H9 (cell line): ENCODE measurements at regions not wholly inside any gene's neighbourhood (a gene's known extent, or its start where the extent isn't known, plus 50 kb on each side); places are given as distances from the start of the nearest gene placed in this dataset.

ENCODE experiments used
- DNase-seq: peaks from one replicate; pipeline ENCODE4 v3.0.0-alpha.2; 2017
- H2AFZ ChIP-seq: one replicate; pipeline ENCODE4 v1.6.1; 2013; ENCODE audit warnings: mild to moderate bottlenecking, low read length, control low read depth, moderate library complexity
- H2AK5ac ChIP-seq: 2 replicates; pipeline ENCODE4 v1.6.1; 2013; ENCODE audit warnings: low read length, control low read depth, mixed read lengths; ENCODE audit not compliant: insufficient read length
- H2BK120ac ChIP-seq: one replicate; pipeline ENCODE4 v1.6.1; 2013; ENCODE audit warnings: low read depth, mild to moderate bottlenecking, low read length, control low read depth, inconsistent platforms; ENCODE audit not compliant: poor library complexity, severe bottlenecking
- H2BK12ac ChIP-seq: 2 replicates; pipeline ENCODE4 v1.6.1; 2013; ENCODE audit warnings: low read length, control low read depth, mixed read lengths, low read depth; ENCODE audit not compliant: insufficient read length
- H2BK15ac ChIP-seq: 2 replicates; pipeline ENCODE4 v1.6.1; 2013; ENCODE audit warnings: low read depth, low read length, control low read depth
- H2BK20ac ChIP-seq: one replicate; pipeline ENCODE4 v1.6.1; 2013; ENCODE audit warnings: low read depth, mild to moderate bottlenecking, low read length, control low read depth, inconsistent platforms; ENCODE audit not compliant: poor library complexity, severe bottlenecking
- H2BK5ac ChIP-seq: 2 replicates; pipeline ENCODE4 v1.6.1; 2013; ENCODE audit warnings: low read length, control low read depth, mixed read lengths; ENCODE audit not compliant: insufficient read length
- H3K14ac ChIP-seq: 2 replicates; pipeline ENCODE4 v1.6.1; 2013; ENCODE audit warnings: low read length, control low read depth; ENCODE audit not compliant: insufficient read depth
- H3K18ac ChIP-seq: 2 replicates; pipeline ENCODE4 v1.6.1; 2013; ENCODE audit warnings: low read depth, mild to moderate bottlenecking, mixed read lengths, low read length, control low read depth; ENCODE audit not compliant: insufficient read length
- H3K23ac ChIP-seq: 2 replicates; pipeline ENCODE4 v1.6.1; 2013; ENCODE audit warnings: low read length, control low read depth, mixed read lengths, low read depth; ENCODE audit not compliant: insufficient read length
- H3K23me2 ChIP-seq: 2 replicates; pipeline ENCODE4 v1.6.1; 2013; ENCODE audit warnings: low read depth, mild to moderate bottlenecking, mixed read lengths, low read length, control low read depth; ENCODE audit not compliant: insufficient read length, poor library complexity, severe bottlenecking
- H3K27ac ChIP-seq: 2 replicates; pipeline ENCODE4 v1.5.1; 2013; ENCODE audit warnings: low read length, control low read depth, mixed read lengths, low read depth; ENCODE audit not compliant: insufficient read length
- H3K27me3 ChIP-seq: 2 replicates; pipeline ENCODE4 v1.6.1; 2013; ENCODE audit warnings: low read length, control low read depth, inconsistent platforms; ENCODE audit not compliant: insufficient read depth
- H3K4ac ChIP-seq: 2 replicates; pipeline ENCODE4 v1.6.1; 2013; ENCODE audit warnings: low read depth, mild to moderate bottlenecking, control low read depth, inconsistent platforms, low read length, moderate library complexity
- H3K4me1 ChIP-seq: 2 replicates; pipeline ENCODE4 v1.6.1; 2013; ENCODE audit warnings: low read length, control low read depth, inconsistent platforms; ENCODE audit not compliant: insufficient read depth
- H3K4me2 ChIP-seq: 2 replicates; pipeline ENCODE4 v1.6.1; 2013; ENCODE audit warnings: low read length, control low read depth, mixed read lengths; ENCODE audit not compliant: insufficient read length, insufficient read depth
- H3K56ac ChIP-seq: 2 replicates; pipeline ENCODE4 v1.6.1; 2013; ENCODE audit warnings: low read depth, mild to moderate bottlenecking, mixed read lengths, low read length, control low read depth; ENCODE audit not compliant: insufficient read length
- H3K79me1 ChIP-seq: 2 replicates; pipeline ENCODE4 v1.6.1; 2013; ENCODE audit warnings: low read depth, mild to moderate bottlenecking, moderate library complexity, low read length, control low read depth, inconsistent platforms; ENCODE audit not compliant: insufficient read depth, poor library complexity, severe bottlenecking
- H3K79me2 ChIP-seq: 2 replicates; pipeline ENCODE4 v1.6.1; 2013; ENCODE audit warnings: low read length, control low read depth, inconsistent platforms; ENCODE audit not compliant: insufficient read depth
- H3K9ac ChIP-seq: 2 replicates; pipeline ENCODE4 v1.6.1; 2013; ENCODE audit warnings: low read length, control low read depth, mixed read lengths; ENCODE audit not compliant: insufficient read length; ENCODE audit errors: extremely low read depth
- H3K9me3 ChIP-seq: one replicate; pipeline ENCODE4 v1.6.1; 2013; ENCODE audit warnings: low read depth, low read length, inconsistent platforms; ENCODE audit not compliant: control insufficient read depth
- H3T11ph ChIP-seq: one replicate; pipeline ENCODE4 v1.6.1; 2013; ENCODE audit warnings: mild to moderate bottlenecking, low read length, control low read depth, inconsistent platforms
- H4K20me1 ChIP-seq: one replicate; pipeline ENCODE4 v1.6.1; 2013; ENCODE audit not compliant: control insufficient read depth, insufficient read length, insufficient read depth
- H4K5ac ChIP-seq: 2 replicates; pipeline ENCODE4 v1.6.1; 2013; ENCODE audit warnings: low read depth, mild to moderate bottlenecking, mixed read lengths, low read length, control low read depth; ENCODE audit not compliant: insufficient read length
- H4K8ac ChIP-seq: replicated peaks from 2 replicates; pipeline ENCODE4 v1.6.1; 2013; ENCODE audit warnings: low read length, control low read depth, mixed read lengths, low read depth; ENCODE audit not compliant: insufficient read length
- H4K91ac ChIP-seq: 2 replicates; pipeline ENCODE4 v1.6.1; 2013; ENCODE audit warnings: low read depth, mild to moderate bottlenecking, moderate library complexity, mixed read lengths, low read length, control low read depth; ENCODE audit not compliant: insufficient read length
- H3K27ac Mint-ChIP-seq, 3 experiments: 2 replicates in 2 of 3; 3 replicates in 1 of 3; pipeline ENCODE4 v1.8.0; 2020 to 2021; ENCODE audit warnings: mixed read lengths in 3 of 3, mild to moderate bottlenecking in 1 of 3, moderate library complexity in 1 of 3
- H3K27me3 Mint-ChIP-seq: 2 replicates; pipeline ENCODE4 v1.8.0; 2021; ENCODE audit warnings: low read depth, mild to moderate bottlenecking, moderate library complexity, mixed read lengths
- H3K36me3 Mint-ChIP-seq, 3 experiments: 2 replicates in 2 of 3; 3 replicates in 1 of 3; pipeline ENCODE4 v1.8.0; 2020 to 2021; ENCODE audit warnings: low read depth in 3 of 3, mixed read lengths in 3 of 3; ENCODE audit not compliant: insufficient read depth in 1 of 3
- H3K4me1 Mint-ChIP-seq, 2 experiments: 2 replicates each; pipeline ENCODE4 v1.8.0; 2020; ENCODE audit warnings: mixed read lengths in 2 of 2
- H3K4me3 Mint-ChIP-seq, 2 experiments: 2 replicates in 1 of 2; 3 replicates in 1 of 2; pipeline ENCODE4 v1.8.0; 2020 to 2021; ENCODE audit warnings: mild to moderate bottlenecking in 2 of 2, mixed read lengths in 2 of 2, moderate library complexity in 1 of 2
- H3K9me3 Mint-ChIP-seq, 2 experiments: 2 replicates in 1 of 2; 3 replicates in 1 of 2; pipeline ENCODE4 v1.8.0; 2020; ENCODE audit warnings: mild to moderate bottlenecking in 2 of 2, mixed read lengths in 2 of 2, moderate library complexity in 1 of 2
- CTCF ChIP-seq: fragments of 200-600 bp; sonication (generic); conservative IDR thresholded peaks from 3 replicates; pipeline ENCODE4 v1.8.0; 2021; ENCODE audit warnings: antibody characterized with exemption, mild to moderate bottlenecking
- WGBS: extraction: QIAGEN DNeasy Blood & Tissue Kit; methylation state at CpG from one replicate; pipeline ENCODE4 v1.1.7; 2013; ENCODE audit warnings: missing lambda C conversion rate, low lambda C conversion rate, mixed read lengths; ENCODE audit not compliant: insufficient read length; ENCODE audit errors: extremely low coverage; 5-methylcytosine and 5-hydroxymethylcytosine counted together

- H3K27me3 ChIP-seq = no peaks in the 10 kb centered on the region
- H3K4me3 Mint-ChIP-seq = no peak overlapping the region
Observed at GRCh38 chr3:16811950-16812349, 72.8 kb upstream of the PLCL2 start.

More at GRCh38 chr3:16811950-16812349, 72.8 kb upstream of the PLCL2 start:
- H4K8ac ChIP-seq = no peak overlapping the region
- H3K18ac ChIP-seq = no peak overlapping the region
- H3K14ac ChIP-seq = no peak overlapping the region
- peak overlapping the region in 1 of 3 experiments; percentile 18; a peak in 1 of 7 replicates for H3K27ac Mint-ChIP-seq
- no peak overlapping the region for H2AK5ac ChIP-seq
- no peak overlapping the region for H3K27ac ChIP-seq
- no CpG with 5 or more reads among the region's 1 CpG for WGBS
- H3K36me3 Mint-ChIP-seq = peaks cover 0 to 6% (median 4%) of the 10 kb centered on the region in 3 experiments; a peak in 2 of 7 replicates
- no peaks in the 10 kb centered on the region for H3K23me2 ChIP-seq
- H3K9me3 ChIP-seq = no peaks in the 10 kb centered on the region
- peaks cover 6% of the 10 kb centered on the region; the same call in 1 of the 2 replicates for H3K4me1 ChIP-seq
- no peak overlapping the region for H2BK5ac ChIP-seq
- H3K56ac ChIP-seq = no peak overlapping the region
- H2BK20ac ChIP-seq = no peak overlapping the region
- no peak overlapping the region for H3K23ac ChIP-seq
- H3K4me1 Mint-ChIP-seq = peaks cover 37 to 47% of the 10 kb centered on the region in 2 experiments
- H3K79me1 ChIP-seq = no peaks in the 10 kb centered on the region
- no peaks in the 10 kb centered on the region for H3K27me3 Mint-ChIP-seq
- no peak overlapping the region for H3K4ac ChIP-seq
- no peaks in the 10 kb centered on the region for H4K20me1 ChIP-seq
- H4K5ac ChIP-seq = no peak overlapping the region
- peaks cover 0 to 4% of the 10 kb centered on the region in 2 experiments; a peak in 1 of 5 replicates for H3K9me3 Mint-ChIP-seq
- H2BK12ac ChIP-seq = no peak overlapping the region
- no peak for TF ChIP-seq CTCF
- H3K79me2 ChIP-seq = no peaks in the 10 kb centered on the region
- H2BK15ac ChIP-seq = no peak overlapping the region
- DNase-seq = no peak
- no peak overlapping the region for H2AFZ ChIP-seq
- no peak overlapping the region for H3T11ph ChIP-seq
- H3K4me2 ChIP-seq = no peak overlapping the region
- no peak overlapping the region for H3K9ac ChIP-seq
- no peak overlapping the region for H2BK120ac ChIP-seq
- no peak overlapping the region for H4K91ac ChIP-seq
